PC-9 (cell line): ENCODE measurements at regions not wholly inside any gene's neighbourhood (a gene's known extent, or its start where the extent isn't known, plus 50 kb on each side); places are given as distances from the start of the nearest gene placed in this dataset.
"Not testable (repeated sequence)": the region's sequence is repeated elsewhere in the genome, so short reads cannot be mapped to it uniquely, and the experiment has no call there.

Source experiments
- CTCF ChIP-seq: fragments of 200-600 bp; sonication (generic); conservative IDR thresholded peaks from 2 replicates; pipeline ENCODE4 v1.6.1; 2017; ENCODE audit warnings: mixed run types, antibody characterized with exemption, mild to moderate bottlenecking, moderate library complexity
- EZH2 ChIP-seq: fragments of 200-600 bp; sonication (generic); IDR thresholded peaks from 2 replicates; pipeline ENCODE4 v1.8.0; 2017; ENCODE audit warnings: antibody characterized with exemption, low read depth

DNA sequence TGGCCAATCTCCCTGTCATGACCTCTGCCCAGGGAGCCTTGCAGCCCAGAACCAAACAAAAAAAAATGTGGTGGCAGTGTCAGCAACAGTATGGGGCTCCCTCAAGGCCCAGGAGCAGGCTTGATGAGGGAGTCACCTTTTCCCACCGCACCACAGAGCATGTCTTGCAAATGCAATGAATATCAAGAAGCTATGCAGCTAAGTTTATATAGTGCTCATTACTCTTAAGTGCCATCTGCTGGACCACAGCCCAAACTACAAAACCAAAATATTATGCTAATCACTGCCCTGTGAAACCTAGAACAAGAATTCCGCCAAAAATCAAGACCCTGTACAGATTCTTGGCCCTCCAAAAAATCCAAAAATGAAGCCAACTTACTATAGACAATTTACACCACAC lies 65.9 kb downstream of the PABPC5 start:
- peak; percentile 34 for TF ChIP-seq CTCF
- TF ChIP-seq EZH2 = not testable (repeated sequence)
